Lung (tissue), 11 donors: ENCODE measurements at regions not wholly inside any gene's neighbourhood (a gene's known extent, or its start where the extent isn't known, plus 50 kb on each side); places are given as distances from the start of the nearest gene placed in this dataset.

Experiments
- ATAC-seq: fragments of 200-7000 bp; cut with Tn5 transposase; one replicate; pipeline ENCODE4 v1.9.1; 2020; ENCODE audit warnings: moderate number of reproducible peaks; ENCODE audit not compliant: insufficient read depth, low FRiP score
- DNase-seq, 3 donors: peaks; one replicate each; pipeline ENCODE4 v3.0.0-alpha.2; 2013 to 2017
- H3K27ac ChIP-seq, 2 donors: one replicate each; pipeline ENCODE4 v1.5.1; 2013; ENCODE audit warnings: mild to moderate bottlenecking in 2 of 2, moderate library complexity in 2 of 2, control low read depth in 1 of 2, inconsistent platforms in 1 of 2, low read depth in 1 of 2, low read length in 1 of 2
- H3K27me3 ChIP-seq, 3 donors: one replicate each; pipeline ENCODE4 v1.5.1; 2013; ENCODE audit warnings: low read length in 2 of 3; ENCODE audit not compliant: control insufficient read depth in 3 of 3, insufficient read depth in 3 of 3
- H3K36me3 ChIP-seq, 4 donors: one replicate each; pipeline ENCODE4 v1.5.1; 2013; ENCODE audit warnings: low read length in 4 of 4, mild to moderate bottlenecking in 1 of 4, moderate library complexity in 1 of 4; ENCODE audit not compliant: control insufficient read depth in 4 of 4, insufficient read depth in 4 of 4
- H3K4me1 ChIP-seq, 5 donors: one replicate each; pipeline ENCODE4 v1.5.1; 2013; ENCODE audit warnings: low read length in 5 of 5, mild to moderate bottlenecking in 2 of 5, moderate library complexity in 1 of 5; ENCODE audit not compliant: control insufficient read depth in 5 of 5, insufficient read depth in 5 of 5
- H3K4me3 ChIP-seq: one replicate; pipeline ENCODE4 v1.5.1; 2013; ENCODE audit warnings: mild to moderate bottlenecking, control low read depth, moderate library complexity
- H3K9ac ChIP-seq, 2 donors: one replicate each; pipeline ENCODE4 v1.5.1; 2013; ENCODE audit warnings: low read length in 2 of 2, control low read depth in 1 of 2; ENCODE audit not compliant: insufficient read depth in 1 of 2
- H3K9me3 ChIP-seq, 4 donors: one replicate each; pipeline ENCODE4 v1.5.1; 2013; ENCODE audit warnings: low read length in 3 of 4, mild to moderate bottlenecking in 1 of 4, moderate library complexity in 1 of 4; ENCODE audit not compliant: control insufficient read depth in 4 of 4, insufficient read depth in 3 of 4
- WGBS, 2 donors: extraction: QIAGEN DNeasy Blood & Tissue Kit; methylation state at CpG; one replicate each; pipeline ENCODE4 v1.1.7; 2013; 5-methylcytosine and 5-hydroxymethylcytosine counted together
- TF ChIP-seq, protein P1 (sequence below): IDR thresholded peaks from 2 replicates; pipeline ENCODE4 v1.5.1; 2012; ENCODE audit warnings: mild to moderate bottlenecking; ENCODE audit errors: control extremely low read depth, extremely low read depth
- donor health status: control.
- donor health status: control.
- donor health status: Bipolar disorder and iron deficiency.
- donor health status: healthy.
- donor health status: DM: yes; HTN: yes; CAD: no.

DNA sequence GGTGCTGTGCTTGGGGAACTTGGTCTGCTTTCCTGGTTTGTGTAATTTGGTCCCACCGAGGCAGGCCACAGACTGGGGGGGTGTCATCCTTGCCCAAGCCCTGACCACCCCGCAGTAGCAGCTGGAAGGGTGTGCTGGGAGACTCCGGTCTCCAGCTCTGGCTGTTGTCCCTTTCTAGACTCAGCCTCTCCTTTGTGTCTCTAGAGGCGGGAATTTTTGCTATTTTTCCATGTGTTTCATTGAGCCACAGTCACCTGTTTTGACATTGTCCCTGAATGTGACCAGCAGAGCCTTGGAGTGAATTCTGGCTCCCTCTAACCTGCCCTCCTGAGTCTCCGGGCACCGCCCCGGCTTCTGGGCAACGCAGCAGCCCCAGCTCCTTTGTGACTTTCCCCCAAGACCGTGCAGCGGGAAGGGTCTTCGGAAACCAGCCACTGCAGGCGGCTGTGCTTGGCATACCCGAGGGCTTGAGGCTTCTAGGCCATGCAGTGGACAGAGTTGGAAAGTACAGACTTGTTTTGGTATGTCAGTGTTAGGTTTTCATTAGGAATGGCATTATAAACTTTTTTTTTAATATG, 98.6 kb downstream of the TNFAIP2 start:
- Histone ChIP-seq H3K27ac (no peak overlapping the region), H3K4me3 (no peak overlapping the region), H3K4me1 (peaks cover 0 to 11% (median 0%) of the 10 kb centered on the region in 5 donors), H3K27me3 (peaks cover 0 to 29% (median 4%) of the 10 kb centered on the region in 3 donors), H3K9me3 (peaks cover 0 to 5% (median 2%) of the 10 kb centered on the region in 4 donors), H3K9ac (no peak overlapping the region), H3K36me3 (no peaks in the 10 kb centered on the region)
- WGBS, 2 donors = 87 to 92% methylated on average over 13 of the region's 13 CpGs
- TF ChIP-seq, protein P1, sequence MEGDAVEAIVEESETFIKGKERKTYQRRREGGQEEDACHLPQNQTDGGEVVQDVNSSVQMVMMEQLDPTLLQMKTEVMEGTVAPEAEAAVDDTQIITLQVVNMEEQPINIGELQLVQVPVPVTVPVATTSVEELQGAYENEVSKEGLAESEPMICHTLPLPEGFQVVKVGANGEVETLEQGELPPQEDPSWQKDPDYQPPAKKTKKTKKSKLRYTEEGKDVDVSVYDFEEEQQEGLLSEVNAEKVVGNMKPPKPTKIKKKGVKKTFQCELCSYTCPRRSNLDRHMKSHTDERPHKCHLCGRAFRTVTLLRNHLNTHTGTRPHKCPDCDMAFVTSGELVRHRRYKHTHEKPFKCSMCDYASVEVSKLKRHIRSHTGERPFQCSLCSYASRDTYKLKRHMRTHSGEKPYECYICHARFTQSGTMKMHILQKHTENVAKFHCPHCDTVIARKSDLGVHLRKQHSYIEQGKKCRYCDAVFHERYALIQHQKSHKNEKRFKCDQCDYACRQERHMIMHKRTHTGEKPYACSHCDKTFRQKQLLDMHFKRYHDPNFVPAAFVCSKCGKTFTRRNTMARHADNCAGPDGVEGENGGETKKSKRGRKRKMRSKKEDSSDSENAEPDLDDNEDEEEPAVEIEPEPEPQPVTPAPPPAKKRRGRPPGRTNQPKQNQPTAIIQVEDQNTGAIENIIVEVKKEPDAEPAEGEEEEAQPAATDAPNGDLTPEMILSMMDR = no peak
- DNase-seq (peak in 1 of 3 donors; percentile 6), ATAC-seq (no peak)

DNA sequence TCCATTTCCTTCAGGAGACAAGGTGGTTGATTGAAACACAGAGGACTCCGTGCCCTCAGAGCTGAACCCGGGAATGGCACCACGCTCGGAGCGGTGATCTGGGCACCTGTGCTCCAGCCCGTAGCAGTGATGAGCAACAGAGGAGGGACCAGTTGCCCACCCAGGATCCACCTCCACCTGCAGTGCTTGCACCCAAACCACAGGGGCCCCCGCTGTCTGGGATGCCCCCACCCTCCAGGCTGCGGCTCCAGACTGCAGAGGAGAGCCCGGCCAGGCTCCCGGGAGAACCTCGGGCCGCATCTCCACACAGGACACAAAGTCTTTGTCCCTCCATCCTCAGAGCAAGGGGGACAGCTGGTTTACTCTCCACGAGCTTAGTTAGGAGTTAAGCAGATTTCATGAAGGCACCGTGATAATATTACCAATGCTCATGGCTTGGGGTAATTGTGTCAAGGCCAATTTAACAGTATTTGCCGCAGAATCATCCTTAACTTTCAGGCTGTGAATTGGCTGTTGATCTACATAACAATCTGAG, 100.6 kb downstream of the TNFAIP2 start:
- H3K9me3 ChIP-seq = no peaks in the 10 kb centered on the region
- ATAC-seq (no peak), DNase-seq (no peak)
- TF ChIP-seq, protein P1 = no peak
- H3K4me1 ChIP-seq = peaks cover 0 to 11% (median 0%) of the 10 kb centered on the region in 5 donors
- no peak overlapping the region for H3K9ac ChIP-seq
- 93 to 95% methylated on average over 15 of the region's 15 CpGs for WGBS, 2 donors
- no peak overlapping the region for H3K4me3 ChIP-seq
- no peak overlapping the region for H3K27ac ChIP-seq
- no peaks in the 10 kb centered on the region for H3K36me3 ChIP-seq
- H3K27me3 ChIP-seq = peaks cover 0 to 29% (median 4%) of the 10 kb centered on the region in 3 donors

DNA sequence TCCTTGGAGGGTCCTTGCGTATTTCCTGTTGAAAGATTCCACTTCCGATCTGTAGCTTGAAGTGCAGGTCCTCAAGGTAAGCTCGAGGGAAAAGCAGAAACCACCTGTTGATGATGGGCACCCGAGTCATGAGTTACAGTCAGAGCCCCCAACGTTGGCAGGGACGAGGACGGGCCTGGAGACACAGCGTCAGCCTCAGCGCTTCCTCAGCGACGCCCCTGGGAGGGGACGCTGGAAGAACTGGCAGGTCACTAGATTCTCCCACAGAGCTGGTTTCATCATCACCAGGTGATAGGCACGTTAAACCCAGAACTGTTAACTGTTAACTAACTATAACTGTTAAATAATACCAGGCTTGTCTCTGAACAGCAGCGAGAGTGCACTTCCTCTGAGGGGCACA, 101.8 kb downstream of the TNFAIP2 start:
- H3K27me3 ChIP-seq = peaks cover 0 to 17% (median 2%) of the 10 kb centered on the region in 3 donors
- H3K4me3 ChIP-seq = no peak overlapping the region
- 60 to 69% methylated on average over 14 of the region's 14 CpGs for WGBS, 2 donors
- H3K36me3 ChIP-seq = no peaks in the 10 kb centered on the region
- H3K27ac ChIP-seq = no peak overlapping the region
- no peak overlapping the region for H3K9ac ChIP-seq
- H3K4me1 ChIP-seq = peaks cover 0 to 11% (median 0%) of the 10 kb centered on the region in 5 donors
- DNase-seq (no peak), ATAC-seq (no peak)
- TF ChIP-seq, protein P1 = no peak
- H3K9me3 ChIP-seq = no peaks in the 10 kb centered on the region
